Osteoblast (primary cell): ENCODE measurements at regions not wholly inside any gene's neighbourhood (a gene's known extent, or its start where the extent isn't known, plus 50 kb on each side); places are given as distances from the start of the nearest gene placed in this dataset.

ENCODE experiments used
- DNase-seq: peaks from one replicate; pipeline ENCODE4 v3.0.0; 2011; ENCODE audit warnings: low spot score, mixed read lengths; ENCODE audit not compliant: insufficient read length; ENCODE audit errors: missing footprints
- H2AFZ ChIP-seq: 2 replicates; pipeline ENCODE4 v1.6.0; 2011; ENCODE audit warnings: mild to moderate bottlenecking, low read length
- H3K27ac ChIP-seq: 2 replicates; pipeline ENCODE4 v1.5.1; 2011; ENCODE audit warnings: mild to moderate bottlenecking, low read depth, low read length, moderate library complexity
- H3K27me3 ChIP-seq: 2 replicates; pipeline ENCODE4 v1.6.0; 2012; ENCODE audit warnings: mild to moderate bottlenecking, control low read depth, inconsistent platforms, low read length, moderate library complexity; ENCODE audit not compliant: insufficient read depth
- H3K36me3 ChIP-seq: 2 replicates; pipeline ENCODE4 v1.5.1; 2011; ENCODE audit warnings: mild to moderate bottlenecking, low read length, control low read depth, moderate library complexity; ENCODE audit not compliant: insufficient read depth
- H3K4me1 ChIP-seq: 2 replicates; pipeline ENCODE4 v1.5.1; 2011; ENCODE audit warnings: mild to moderate bottlenecking, low read length, control low read depth, moderate library complexity; ENCODE audit not compliant: insufficient read depth
- H3K4me2 ChIP-seq: 2 replicates; pipeline ENCODE4 v1.6.0; 2011; ENCODE audit warnings: mild to moderate bottlenecking, low read length; ENCODE audit not compliant: insufficient read depth
- H3K4me3 ChIP-seq: fragments of 200-600 bp; sonication (generic); 3 replicates; pipeline ENCODE4 v1.5.1; 2012; ENCODE audit warnings: mild to moderate bottlenecking, low read length, inconsistent platforms; ENCODE audit not compliant: insufficient read depth
- H3K79me2 ChIP-seq: 2 replicates; pipeline ENCODE4 v1.6.0; 2012; ENCODE audit warnings: mild to moderate bottlenecking, low read length, control low read depth, inconsistent platforms; ENCODE audit not compliant: insufficient read depth
- H3K9me3 ChIP-seq: 2 replicates; pipeline ENCODE4 v1.5.1; 2011; ENCODE audit warnings: low read depth, low read length, control low read depth
- H4K20me1 ChIP-seq: 2 replicates; pipeline ENCODE4 v1.6.0; 2012; ENCODE audit warnings: mild to moderate bottlenecking, low read length, control low read depth; ENCODE audit not compliant: insufficient read depth
- CTCF ChIP-seq: IDR thresholded peaks from 2 replicates; pipeline ENCODE4 v1.5.1; 2011; ENCODE audit warnings: mild to moderate bottlenecking, low read depth, low read length, moderate library complexity; ENCODE audit errors: extremely low read depth

GRCh38 chr18:14916851-14917250 is 168.9 kb downstream of the ANKRD30B start:
- TF ChIP-seq CTCF: no peak
- peaks cover 21% of the 10 kb centered on the region for H3K4me1 ChIP-seq
- H3K36me3 ChIP-seq: no peaks in the 10 kb centered on the region
- DNase-seq: no peak
- H2AFZ ChIP-seq: no peak overlapping the region
- no peaks in the 10 kb centered on the region for H3K27me3 ChIP-seq
- no peak overlapping the region for H3K4me2 ChIP-seq
- no peaks in the 10 kb centered on the region for H4K20me1 ChIP-seq
- H3K79me2 ChIP-seq: no peaks in the 10 kb centered on the region
- no peaks in the 10 kb centered on the region for H3K9me3 ChIP-seq
- no peak overlapping the region for H3K27ac ChIP-seq
- no peak overlapping the region for H3K4me3 ChIP-seq

- H3K4me2 ChIP-seq: no peak overlapping the region
- H3K79me2 ChIP-seq: no peaks in the 10 kb centered on the region
- TF ChIP-seq CTCF: no peak
- H3K9me3 ChIP-seq: no peaks in the 10 kb centered on the region
- no peak for DNase-seq
- H4K20me1 ChIP-seq: no peaks in the 10 kb centered on the region
- no peaks in the 10 kb centered on the region for H3K36me3 ChIP-seq
- peaks cover 21% of the 10 kb centered on the region for H3K4me1 ChIP-seq
- H3K27ac ChIP-seq: no peak overlapping the region
- no peaks in the 10 kb centered on the region for H3K27me3 ChIP-seq
- no peak overlapping the region for H2AFZ ChIP-seq
- no peak overlapping the region for H3K4me3 ChIP-seq
Observed at GRCh38 chr18:14917311-14917710, 169.3 kb downstream of the ANKRD30B start.

GRCh38 chr18:14919666-14920065 is 171.7 kb downstream of the ANKRD30B start:
- Histone ChIP-seq H3K4me3 (no peak overlapping the region), H3K27ac (no peak overlapping the region), H4K20me1 (no peaks in the 10 kb centered on the region)

GRCh38 chr18:14921031-14921430 is 173.1 kb downstream of the ANKRD30B start:
- no peak overlapping the region for H2AFZ ChIP-seq

More at GRCh38 chr18:14919666-14920065, 171.7 kb downstream of the ANKRD30B start:
- peaks cover 14% of the 10 kb centered on the region for H3K4me1 ChIP-seq
- H3K79me2 ChIP-seq: no peaks in the 10 kb centered on the region
- TF ChIP-seq CTCF: no peak
- no peak for DNase-seq
- H3K4me2 ChIP-seq: no peak overlapping the region
- H3K36me3 ChIP-seq: no peaks in the 10 kb centered on the region
- H2AFZ ChIP-seq: no peak overlapping the region
- H3K27me3 ChIP-seq: no peaks in the 10 kb centered on the region
- no peaks in the 10 kb centered on the region for H3K9me3 ChIP-seq

More at GRCh38 chr18:14921031-14921430, 173.1 kb downstream of the ANKRD30B start:
- H3K79me2 ChIP-seq: no peaks in the 10 kb centered on the region
- peaks cover 16% of the 10 kb centered on the region for H3K4me1 ChIP-seq
- no peak for TF ChIP-seq CTCF
- no peaks in the 10 kb centered on the region for H3K9me3 ChIP-seq
- H3K4me3 ChIP-seq: no peak overlapping the region
- H3K27me3 ChIP-seq: no peaks in the 10 kb centered on the region
- no peak overlapping the region for H3K4me2 ChIP-seq
- no peaks in the 10 kb centered on the region for H4K20me1 ChIP-seq
- DNase-seq: no peak
- no peaks in the 10 kb centered on the region for H3K36me3 ChIP-seq
- H3K27ac ChIP-seq: no peak overlapping the region
